ENCODE measurements at regions not wholly inside any gene's neighbourhood (a gene's known extent, or its start where the extent isn't known, plus 50 kb on each side); places are given as distances from the start of the nearest gene placed in this dataset.

DNA sequence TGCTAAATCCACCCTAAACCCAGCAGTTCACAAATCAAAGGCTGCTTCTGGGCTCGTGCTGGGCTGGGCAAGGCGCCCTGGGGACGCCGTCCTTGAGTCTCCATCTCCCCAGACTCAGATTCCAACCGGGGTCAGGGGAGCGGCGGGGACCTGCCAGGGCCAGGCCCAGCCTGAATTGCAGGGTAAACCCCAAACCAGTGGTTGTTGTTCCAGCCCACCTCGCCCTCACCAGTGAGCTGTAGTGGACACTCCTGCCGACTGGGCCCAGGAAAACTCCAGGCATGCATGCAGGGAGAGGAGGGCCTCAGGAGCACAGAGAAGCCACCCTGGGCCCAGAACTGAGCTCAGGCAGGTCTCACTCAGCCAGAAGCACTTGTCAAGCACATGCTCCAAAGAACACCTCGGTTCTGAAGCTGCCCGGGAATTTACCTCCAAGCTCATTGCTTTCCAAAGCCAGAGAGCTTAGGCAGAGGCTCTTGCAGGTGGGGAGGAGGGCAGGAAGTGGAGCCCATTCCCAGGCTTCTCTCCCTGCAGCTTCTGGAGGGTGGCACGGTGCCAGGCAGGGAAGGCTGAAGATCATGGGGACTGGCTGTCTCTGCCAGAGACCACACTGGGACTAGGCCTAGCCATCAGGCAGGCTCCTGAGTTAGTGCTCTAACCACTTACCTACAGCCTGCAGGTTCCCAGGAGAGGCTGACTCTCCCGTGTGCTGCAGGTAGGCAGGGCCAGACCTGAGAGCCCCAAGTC is 437.0 kb downstream of the MATN1 start:
- Histone ChIP-seq H3K9ac (no peak overlapping the region), H3K4me2 (no peak overlapping the region), H3K79me2 (ENCODE audit: insufficient read depth, low read depth) (no peaks in the 10 kb centered on the region), H3K36me3 (ENCODE audit: insufficient read depth) (no peaks in the 10 kb centered on the region), H2AFZ (ENCODE audit: low read depth) (no peak overlapping the region), H3K27ac (no peak overlapping the region), H4K20me1 (ENCODE audit: insufficient read depth) (no peaks in the 10 kb centered on the region), H3K4me1 (ENCODE audit: low read depth, poor library complexity, severe bottlenecking) (no peaks in the 10 kb centered on the region), H3K27me3 (ENCODE audit: insufficient read depth, low read depth) (peaks cover 3% of the 10 kb centered on the region), H3K4me3 (IDR thresholded peaks at IDR 0.05; ENCODE audit: insufficient read depth, low read depth, low read length) (no peak overlapping the region)
- TF ChIP-seq, protein P1, sequence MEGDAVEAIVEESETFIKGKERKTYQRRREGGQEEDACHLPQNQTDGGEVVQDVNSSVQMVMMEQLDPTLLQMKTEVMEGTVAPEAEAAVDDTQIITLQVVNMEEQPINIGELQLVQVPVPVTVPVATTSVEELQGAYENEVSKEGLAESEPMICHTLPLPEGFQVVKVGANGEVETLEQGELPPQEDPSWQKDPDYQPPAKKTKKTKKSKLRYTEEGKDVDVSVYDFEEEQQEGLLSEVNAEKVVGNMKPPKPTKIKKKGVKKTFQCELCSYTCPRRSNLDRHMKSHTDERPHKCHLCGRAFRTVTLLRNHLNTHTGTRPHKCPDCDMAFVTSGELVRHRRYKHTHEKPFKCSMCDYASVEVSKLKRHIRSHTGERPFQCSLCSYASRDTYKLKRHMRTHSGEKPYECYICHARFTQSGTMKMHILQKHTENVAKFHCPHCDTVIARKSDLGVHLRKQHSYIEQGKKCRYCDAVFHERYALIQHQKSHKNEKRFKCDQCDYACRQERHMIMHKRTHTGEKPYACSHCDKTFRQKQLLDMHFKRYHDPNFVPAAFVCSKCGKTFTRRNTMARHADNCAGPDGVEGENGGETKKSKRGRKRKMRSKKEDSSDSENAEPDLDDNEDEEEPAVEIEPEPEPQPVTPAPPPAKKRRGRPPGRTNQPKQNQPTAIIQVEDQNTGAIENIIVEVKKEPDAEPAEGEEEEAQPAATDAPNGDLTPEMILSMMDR (conservative IDR thresholded peaks at IDR 0.05; ENCODE audit: low read depth, low read length): no peak

DNA sequence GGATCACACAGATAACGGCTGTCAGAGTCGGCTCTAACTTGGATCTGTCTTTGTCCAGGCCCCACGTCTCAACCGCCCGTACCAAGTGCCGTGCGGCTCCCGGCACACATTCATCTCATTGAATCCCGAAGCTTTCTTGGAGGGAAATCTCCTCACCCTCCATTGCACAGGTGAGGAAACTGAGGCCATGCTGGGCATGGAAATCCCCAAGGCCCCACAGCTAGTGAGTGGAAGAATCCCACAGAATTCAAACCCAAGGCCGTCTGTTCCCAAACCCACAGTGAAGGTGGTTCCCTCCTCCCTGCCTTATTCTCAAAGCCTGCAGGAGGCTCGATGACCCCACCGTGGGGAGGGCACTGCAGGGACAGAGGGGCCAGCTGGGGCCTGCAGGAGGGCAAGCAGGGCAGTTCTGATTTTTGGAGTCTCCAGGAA is 437.9 kb downstream of the MATN1 start:
- Histone ChIP-seq H4K20me1 (ENCODE audit: insufficient read depth) (no peaks in the 10 kb centered on the region), H2AFZ (ENCODE audit: low read depth) (no peak overlapping the region), H3K4me1 (ENCODE audit: low read depth, poor library complexity, severe bottlenecking) (no peaks in the 10 kb centered on the region), H3K79me2 (ENCODE audit: insufficient read depth, low read depth) (no peaks in the 10 kb centered on the region), H3K4me3 (IDR thresholded peaks at IDR 0.05; ENCODE audit: insufficient read depth, low read depth, low read length) (no peak overlapping the region), H3K4me2 (no peak overlapping the region), H3K36me3 (ENCODE audit: insufficient read depth) (no peaks in the 10 kb centered on the region), H3K27ac (no peak overlapping the region), H3K9ac (no peak overlapping the region), H3K27me3 (ENCODE audit: insufficient read depth, low read depth) (peaks cover 3% of the 10 kb centered on the region)
- TF ChIP-seq, protein P1 (conservative IDR thresholded peaks at IDR 0.05; ENCODE audit: low read depth, low read length): no peak

DNA sequence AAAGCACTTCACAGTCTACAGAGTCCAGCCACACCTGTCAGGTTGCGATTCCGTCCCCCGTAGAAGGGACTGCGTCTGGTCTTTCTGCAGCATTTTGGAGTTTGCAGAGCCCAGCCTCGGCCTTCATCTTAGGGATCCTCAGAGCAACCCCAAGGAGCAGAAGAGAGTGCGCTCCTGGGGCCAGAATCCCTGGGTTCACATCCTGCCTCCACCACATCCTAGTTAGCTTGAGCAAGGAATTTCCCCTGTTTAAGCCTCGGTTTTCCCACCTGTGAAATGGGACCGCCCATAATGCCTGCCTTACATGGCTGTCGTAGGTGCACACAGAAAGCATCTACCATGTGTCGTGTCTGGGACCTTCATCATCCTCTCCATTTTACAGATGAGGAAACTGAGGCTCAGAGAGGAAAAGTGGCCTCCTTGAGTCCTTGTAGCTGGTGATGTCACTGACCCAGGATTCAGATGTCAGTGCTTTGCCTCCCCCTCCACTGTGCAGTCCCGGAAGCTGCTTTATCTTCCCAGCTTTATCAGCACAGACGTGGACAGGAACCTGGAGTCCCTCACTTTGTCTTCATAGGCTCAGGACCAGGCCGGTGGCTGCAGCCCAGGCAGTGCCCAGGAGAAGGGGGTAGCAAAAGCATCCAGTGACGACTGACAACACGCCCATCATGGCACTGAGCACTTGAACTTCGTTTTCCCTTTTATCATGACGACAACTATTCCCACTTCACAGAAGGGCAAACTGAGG is 438.5 kb downstream of the MATN1 start:
- H3K4me1 ChIP-seq (ENCODE audit: low read depth, poor library complexity, severe bottlenecking): no peaks in the 10 kb centered on the region

DNA sequence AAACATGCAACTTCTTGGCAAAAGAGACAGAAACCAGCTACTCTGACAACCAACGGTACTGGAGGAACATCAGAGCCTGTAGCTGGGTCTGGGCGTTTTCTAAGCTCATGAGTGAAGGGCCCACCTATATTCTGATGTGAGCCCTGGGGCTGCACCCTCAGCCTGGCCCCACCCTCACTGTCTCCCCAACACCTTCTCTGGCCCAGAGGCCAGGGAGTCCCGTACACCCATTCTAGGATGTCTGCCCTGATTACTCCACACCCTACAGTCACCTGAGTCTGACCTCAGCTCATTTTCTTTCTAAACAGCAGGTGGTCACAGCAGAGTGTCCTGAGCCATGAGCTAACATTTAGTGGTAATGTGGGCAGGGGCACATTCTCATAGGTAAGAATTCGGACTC is 439.2 kb downstream of the MATN1 start:
- no peaks in the 10 kb centered on the region for H3K4me1 ChIP-seq (ENCODE audit: low read depth, poor library complexity, severe bottlenecking)
- no peak overlapping the region for H3K9ac ChIP-seq
- TF ChIP-seq, protein P1 (conservative IDR thresholded peaks at IDR 0.05; ENCODE audit: low read depth, low read length): no peak
- H3K4me2 ChIP-seq: no peak overlapping the region
- H4K20me1 ChIP-seq (ENCODE audit: insufficient read depth): no peaks in the 10 kb centered on the region
- H2AFZ ChIP-seq (ENCODE audit: low read depth): no peak overlapping the region
- no peak overlapping the region for H3K27ac ChIP-seq
- no peaks in the 10 kb centered on the region for H3K36me3 ChIP-seq (ENCODE audit: insufficient read depth)
- no peaks in the 10 kb centered on the region for H3K79me2 ChIP-seq (ENCODE audit: insufficient read depth, low read depth)
- peaks cover 3% of the 10 kb centered on the region for H3K27me3 ChIP-seq (ENCODE audit: insufficient read depth, low read depth)
- no peak overlapping the region for H3K4me3 ChIP-seq (IDR thresholded peaks at IDR 0.05; ENCODE audit: insufficient read depth, low read depth, low read length)

More for the DNA sequence above, 438.5 kb downstream of the MATN1 start:
- Histone ChIP-seq H3K79me2 (ENCODE audit: insufficient read depth, low read depth) (no peaks in the 10 kb centered on the region), H4K20me1 (ENCODE audit: insufficient read depth) (no peaks in the 10 kb centered on the region), H2AFZ (ENCODE audit: low read depth) (no peak overlapping the region), H3K36me3 (ENCODE audit: insufficient read depth) (no peaks in the 10 kb centered on the region), H3K4me2 (no peak overlapping the region), H3K27ac (no peak overlapping the region), H3K9ac (no peak overlapping the region), H3K4me3 (IDR thresholded peaks at IDR 0.05; ENCODE audit: insufficient read depth, low read depth, low read length) (no peak overlapping the region), H3K27me3 (ENCODE audit: insufficient read depth, low read depth) (peaks cover 3% of the 10 kb centered on the region)
- TF ChIP-seq, protein P1 (conservative IDR thresholded peaks at IDR 0.05; ENCODE audit: low read depth, low read length): no peak

Data from KMS-11 (cell line).